CD14-positive monocyte (primary cell): ENCODE measurements at regions not wholly inside any gene's neighbourhood (a gene's known extent, or its start where the extent isn't known, plus 50 kb on each side); places are given as distances from the start of the nearest gene placed in this dataset.
"Not testable (repeated sequence)": the region's sequence is repeated elsewhere in the genome, so short reads cannot be mapped to it uniquely, and the experiment has no call there.

Experiments
- DNase-seq, 3 donors: peaks; one replicate each; pipeline ENCODE4 v3.0.0-alpha.2; 2011 to 2022
- H2AFZ ChIP-seq: 2 replicates; pipeline ENCODE4 v1.6.0; 2012; ENCODE audit warnings: mild to moderate bottlenecking, low read depth, low read length, inconsistent platforms; ENCODE audit not compliant: insufficient read depth, poor library complexity, severe bottlenecking
- H3K27ac ChIP-seq, 2 donors: 1 replicate in 1 of 2; 2 replicates in 1 of 2; pipeline ENCODE4 v1.5.1; 2012 to 2013; ENCODE audit warnings: low read length in 2 of 2, control low read depth in 1 of 2, inconsistent platforms in 1 of 2, low read depth in 1 of 2, mild to moderate bottlenecking in 1 of 2
- H3K27me3 ChIP-seq, 2 donors: one replicate each; pipeline versions ENCODE4 v1.6.0 to v1.6.1; 2011 to 2013; ENCODE audit warnings: low read length in 2 of 2; ENCODE audit not compliant: control insufficient read depth in 2 of 2, insufficient read depth in 2 of 2
- H3K36me3 ChIP-seq, 2 donors: replicated peaks in 1 of 2; 1 replicate in 1 of 2; 2 replicates in 1 of 2; pipeline versions ENCODE4 v1.5.1 to v1.6.1; 2012 to 2013; ENCODE audit warnings: low read length in 2 of 2, control low read depth in 1 of 2, inconsistent platforms in 1 of 2, mild to moderate bottlenecking in 1 of 2; ENCODE audit not compliant: insufficient read depth in 2 of 2, control insufficient read depth in 1 of 2
- H3K4me1 ChIP-seq, 2 donors: 1 replicate in 1 of 2; 2 replicates in 1 of 2; pipeline versions ENCODE4 v1.5.1 to v1.6.1; 2012 to 2013; ENCODE audit warnings: low read length in 2 of 2, control low read depth in 1 of 2, inconsistent platforms in 1 of 2, mild to moderate bottlenecking in 1 of 2, moderate library complexity in 1 of 2; ENCODE audit not compliant: insufficient read depth in 2 of 2, control insufficient read depth in 1 of 2
- H3K4me2 ChIP-seq: replicated peaks from 2 replicates; pipeline ENCODE3; 2012; ENCODE audit warnings: low read length, moderate library complexity, mild to moderate bottlenecking; ENCODE audit not compliant: poor library complexity, severe bottlenecking; ENCODE audit errors: extremely low read depth
- H3K4me3 ChIP-seq, 3 experiments: fragments of 200-600 bp in 1 of 3; sonication (generic) in 1 of 3; replicated peaks in 1 of 3; 1 replicate in 2 of 3; 2 replicates in 1 of 3; pipeline ENCODE4 v1.5.1; 2011 to 2013; ENCODE audit warnings: low read length in 3 of 3, mild to moderate bottlenecking in 3 of 3, control low read depth in 2 of 3, low read depth in 2 of 3, inconsistent platforms in 1 of 3, moderate library complexity in 1 of 3
- H3K79me2 ChIP-seq: 2 replicates; pipeline ENCODE4 v1.6.0; 2012; ENCODE audit warnings: mild to moderate bottlenecking, control low read depth, inconsistent platforms, low read length, moderate library complexity; ENCODE audit not compliant: insufficient read depth
- H3K9ac ChIP-seq: 2 replicates; pipeline ENCODE4 v1.6.0; 2017; ENCODE audit warnings: low read length, mild to moderate bottlenecking; ENCODE audit not compliant: insufficient read depth, poor library complexity, severe bottlenecking
- H3K9me3 ChIP-seq, 2 donors: replicated peaks in 1 of 2; 1 replicate in 1 of 2; 2 replicates in 1 of 2; pipeline versions ENCODE4 v1.5.1 to v1.6.1; 2012 to 2013; ENCODE audit warnings: low read length in 2 of 2, control low read depth in 1 of 2; ENCODE audit not compliant: control insufficient read depth in 1 of 2, insufficient read depth in 1 of 2
- H4K20me1 ChIP-seq: 2 replicates; pipeline ENCODE4 v1.6.0; 2012; ENCODE audit warnings: mild to moderate bottlenecking, low read length, control low read depth, moderate library complexity; ENCODE audit not compliant: insufficient read depth
- H3K27ac Mint-ChIP-seq, 7 donors: one replicate each; pipeline ENCODE4 v1.8.0; 2020; ENCODE audit warnings: mild to moderate bottlenecking in 7 of 7, mixed read lengths in 7 of 7, moderate library complexity in 6 of 7, inconsistent platforms in 2 of 7
- H3K27me3 Mint-ChIP-seq, 3 donors: one replicate each; pipeline ENCODE4 v1.8.0; 2021 to 2022; ENCODE audit warnings: low read depth in 3 of 3, mild to moderate bottlenecking in 3 of 3, mixed read lengths in 3 of 3, moderate library complexity in 3 of 3, inconsistent platforms in 1 of 3
- H3K36me3 Mint-ChIP-seq, 2 donors: one replicate each; pipeline ENCODE4 v1.8.0; 2020; ENCODE audit warnings: mixed read lengths in 2 of 2, inconsistent platforms in 1 of 2, mild to moderate bottlenecking in 1 of 2
- H3K4me1 Mint-ChIP-seq: one replicate; pipeline ENCODE4 v1.8.0; 2020; ENCODE audit warnings: mild to moderate bottlenecking, mixed read lengths
- H3K4me3 Mint-ChIP-seq, 2 donors: one replicate each; pipeline ENCODE4 v1.8.0; 2020; ENCODE audit warnings: mild to moderate bottlenecking in 2 of 2, mixed read lengths in 2 of 2, moderate library complexity in 1 of 2
- H3K9me3 Mint-ChIP-seq, 7 donors: one replicate each; pipeline ENCODE4 v1.8.0; 2020 to 2022; ENCODE audit warnings: mixed read lengths in 7 of 7, mild to moderate bottlenecking in 6 of 7, moderate library complexity in 6 of 7, inconsistent platforms in 2 of 7
- CTCF ChIP-seq: fragments of 200-600 bp; IDR thresholded peaks from one replicate; pipeline ENCODE4 v1.8.0; 2022; ENCODE audit warnings: antibody characterized with exemption, mild to moderate bottlenecking
- WGBS: methylation state at CpG from one replicate; pipeline ENCODE4 v1.1.5; 2013; ENCODE audit warnings: missing lambda C conversion rate; ENCODE audit not compliant: insufficient coverage; 5-methylcytosine and 5-hydroxymethylcytosine counted together
- intact Hi-C, 2 donors: fragments of 100-400 bp; cut with micrococcal nuclease; formaldehyde crosslinking; loops; one replicate each; pipeline versions ENCODE4 v1.15.0 to v1.15.1; 2023

DNA sequence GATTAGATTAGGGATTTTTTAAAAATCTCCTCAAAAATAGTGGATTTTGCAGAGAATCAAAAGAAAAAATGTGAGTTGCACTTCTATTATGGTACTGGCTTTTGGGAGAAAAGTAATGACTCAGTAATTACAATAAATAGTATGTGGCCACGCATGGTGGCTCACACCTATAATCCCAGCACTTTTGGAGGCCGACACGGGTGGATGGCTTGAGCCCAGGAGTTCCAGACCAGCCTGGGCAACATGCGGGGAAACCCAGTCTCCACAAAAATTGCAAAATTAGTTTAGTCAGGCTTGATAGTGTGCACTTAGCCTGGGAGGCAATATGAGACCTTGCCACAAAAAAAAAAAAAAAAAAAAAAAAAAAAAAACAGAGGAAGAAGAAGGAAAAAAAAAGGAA is 1098.2 kb downstream of the ZPLD1 start:
- no peaks in the 10 kb centered on the region for H3K4me1 ChIP-seq
- TF ChIP-seq CTCF = no peak
- Mint-ChIP-seq H3K4me3 (no peak overlapping the region), H3K9me3 (peaks cover 0 to 6% (median 3%) of the 10 kb centered on the region in 7 donors), H3K36me3 (no peaks in the 10 kb centered on the region), H3K27ac (no peak overlapping the region), H3K4me1 (no peaks in the 10 kb centered on the region), H3K27me3 (peaks cover 0 to 1% (median 0%) of the 10 kb centered on the region in 3 donors)
- no peak overlapping the region for H3K9ac ChIP-seq
- H3K4me2 ChIP-seq = no peak overlapping the region
- H3K27ac ChIP-seq = no peak overlapping the region
- H3K9me3 ChIP-seq = peaks cover 0 to 4% of the 10 kb centered on the region in 2 donors
- H4K20me1 ChIP-seq = no peaks in the 10 kb centered on the region
- WGBS = no CpG with 5 or more reads among the region's 4 CpGs
- H3K27me3 ChIP-seq = no peaks in the 10 kb centered on the region
- DNase-seq = no peak
- H3K4me3 ChIP-seq = no peak overlapping the region
- no peaks in the 10 kb centered on the region for H3K79me2 ChIP-seq
- intact Hi-C loops = no loop called here
- no peak overlapping the region for H2AFZ ChIP-seq
- H3K36me3 ChIP-seq = no peaks in the 10 kb centered on the region

DNA sequence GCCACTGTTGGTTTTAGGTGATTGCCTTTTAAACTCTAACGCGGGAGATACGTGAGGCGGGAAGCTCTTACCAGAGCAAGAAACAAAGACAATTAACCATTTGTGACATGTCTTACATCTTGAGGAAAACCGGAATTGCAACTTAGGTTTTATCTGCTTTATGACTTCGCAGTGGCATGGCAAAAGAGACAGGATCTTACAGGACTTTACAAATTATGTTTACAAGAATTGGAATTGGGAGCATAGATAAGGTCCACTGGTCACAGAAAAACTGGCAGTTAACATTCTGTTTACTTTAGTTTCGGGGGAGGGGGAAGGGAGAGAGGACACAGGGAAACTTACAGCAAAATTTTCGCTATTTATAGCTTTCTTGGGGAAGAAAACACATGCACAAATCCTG is 1119.6 kb downstream of the ZPLD1 start:
- H3K27me3 Mint-ChIP-seq = peaks cover 0 to 1% (median 0%) of the 10 kb centered on the region in 3 donors
- Histone ChIP-seq H3K9ac (no peak overlapping the region), H3K4me2 (no peak overlapping the region), H2AFZ (no peak overlapping the region), H3K27ac (no peak overlapping the region), H3K4me1 (no peaks in the 10 kb centered on the region), H3K36me3 (no peaks in the 10 kb centered on the region), H3K4me3 (no peak overlapping the region), H3K27me3 (no peaks in the 10 kb centered on the region), H3K9me3 (peaks cover 0 to 3% of the 10 kb centered on the region in 2 donors), H3K79me2 (no peaks in the 10 kb centered on the region), H4K20me1 (no peaks in the 10 kb centered on the region)
- DNase-seq = no peak
- no peaks in the 10 kb centered on the region for H3K4me1 Mint-ChIP-seq
- peaks cover 0 to 6% (median 0%) of the 10 kb centered on the region in 7 donors for H3K9me3 Mint-ChIP-seq
- no peak overlapping the region for H3K4me3 Mint-ChIP-seq
- 88% methylated on average over 4 of the region's 8 CpGs for WGBS
- H3K36me3 Mint-ChIP-seq = no peaks in the 10 kb centered on the region
- intact Hi-C loops = no loop called here
- no peak overlapping the region for H3K27ac Mint-ChIP-seq
- TF ChIP-seq CTCF = no peak

DNA sequence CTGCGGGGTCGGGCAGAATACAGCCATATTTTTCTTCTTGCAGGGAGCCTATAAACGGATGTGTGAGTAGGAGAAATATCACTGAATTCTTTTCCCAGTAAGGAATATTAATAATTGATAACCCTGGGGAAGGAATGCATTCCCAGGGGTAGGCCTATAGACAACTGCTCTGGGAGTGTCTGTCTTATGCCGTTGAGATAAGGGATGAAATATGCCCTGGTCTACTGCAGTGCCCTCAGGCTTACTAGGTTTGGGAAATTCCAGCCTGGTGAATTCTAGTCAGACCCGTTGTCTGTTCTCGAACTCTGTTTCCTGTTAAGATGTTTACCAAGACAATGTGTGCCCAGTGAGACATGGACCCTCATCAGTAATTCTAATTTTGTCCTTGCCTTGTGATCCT is 1129.3 kb downstream of the ZPLD1 start:
- H3K79me2 ChIP-seq, H3K36me3 Mint-ChIP-seq, H3K27me3 Mint-ChIP-seq, H3K36me3 ChIP-seq, H3K4me1 Mint-ChIP-seq, H3K4me2 ChIP-seq, H3K4me1 ChIP-seq, H3K9ac ChIP-seq, H3K9me3 ChIP-seq, intact Hi-C loops, H3K27me3 ChIP-seq, H3K4me3 ChIP-seq, H2AFZ ChIP-seq, DNase-seq, H3K27ac ChIP-seq, H3K4me3 Mint-ChIP-seq, H4K20me1 ChIP-seq, H3K27ac Mint-ChIP-seq: not testable (repeated sequence)
- 88% methylated on average over 3 of the region's 6 CpGs for WGBS
- peaks cover 4 to 18% (median 10%) of the 10 kb centered on the region in 7 donors for H3K9me3 Mint-ChIP-seq
